22Rv1 (cell line): ENCODE measurements at regions not wholly inside any gene's neighbourhood (a gene's known extent, or its start where the extent isn't known, plus 50 kb on each side); places are given as distances from the start of the nearest gene placed in this dataset.

Experiments
- H3K27ac ChIP-seq: fragments of 450-650 bp; 2 replicates; pipeline ENCODE4 v1.5.1; 2017
- CTCF ChIP-seq: fragments of 450-650 bp; IDR thresholded peaks from 2 replicates; pipeline ENCODE4 v1.5.1; 2017; ENCODE audit warnings: mild to moderate bottlenecking
- ZFX ChIP-seq: fragments of 450-650 bp; IDR thresholded peaks from 2 replicates; pipeline ENCODE4 v1.6.1; 2017; ENCODE audit warnings: antibody characterized with exemption, borderline replicate concordance

DNA sequence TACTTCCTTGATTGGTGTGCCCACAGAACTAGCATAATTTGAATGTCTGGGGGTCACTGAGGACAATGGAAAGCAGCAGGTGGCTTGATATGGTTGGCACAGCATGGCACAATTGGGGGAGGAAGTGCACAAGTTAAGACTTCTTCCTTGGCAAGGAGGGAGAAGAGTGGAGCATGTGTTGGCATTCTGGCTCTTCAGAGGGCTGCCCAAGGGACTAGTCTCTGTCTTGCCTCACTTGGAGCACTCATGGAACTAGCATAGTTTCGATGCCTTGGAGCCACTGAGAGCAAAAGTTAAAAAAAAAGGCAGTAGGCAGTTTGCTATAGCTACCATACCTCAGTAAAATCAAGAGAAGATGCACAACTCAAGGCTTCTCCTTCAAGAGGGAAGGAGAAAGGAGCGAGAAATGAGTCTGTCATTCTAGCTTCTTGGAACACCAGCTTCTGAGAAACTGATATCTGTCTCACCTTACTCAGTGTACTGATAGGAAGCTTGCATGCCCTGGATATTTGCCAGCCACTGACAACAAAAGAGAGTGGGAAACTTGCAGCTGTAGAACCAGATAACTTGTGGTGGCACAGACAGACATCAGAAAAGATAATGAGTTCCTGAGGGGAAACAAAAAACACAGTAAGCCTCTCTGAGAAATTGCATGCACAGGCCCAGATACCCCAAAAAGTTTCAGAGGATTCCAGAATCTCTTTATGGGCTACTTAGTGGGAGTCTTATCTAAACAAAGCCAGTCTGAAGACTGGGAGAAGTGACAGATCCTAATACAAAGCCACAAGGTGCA is 207.5 kb upstream of the SAMSN1 start:
- H3K27ac ChIP-seq, result no peak overlapping the region
- TF ChIP-seq CTCF (no peak), ZFX (no peak)

GRCh38 chr21:14753069-14753465 is 207.0 kb upstream of the SAMSN1 start:
- H3K27ac ChIP-seq, result no peak overlapping the region
- TF ChIP-seq CTCF, result no peak
- TF ChIP-seq ZFX, result no peak

- TF ChIP-seq CTCF, result no peak
- TF ChIP-seq ZFX, result no peak
- H3K27ac ChIP-seq, result no peak overlapping the region
Measured at GRCh38 chr21:14752345-14752909, 206.3 kb upstream of the SAMSN1 start.

DNA sequence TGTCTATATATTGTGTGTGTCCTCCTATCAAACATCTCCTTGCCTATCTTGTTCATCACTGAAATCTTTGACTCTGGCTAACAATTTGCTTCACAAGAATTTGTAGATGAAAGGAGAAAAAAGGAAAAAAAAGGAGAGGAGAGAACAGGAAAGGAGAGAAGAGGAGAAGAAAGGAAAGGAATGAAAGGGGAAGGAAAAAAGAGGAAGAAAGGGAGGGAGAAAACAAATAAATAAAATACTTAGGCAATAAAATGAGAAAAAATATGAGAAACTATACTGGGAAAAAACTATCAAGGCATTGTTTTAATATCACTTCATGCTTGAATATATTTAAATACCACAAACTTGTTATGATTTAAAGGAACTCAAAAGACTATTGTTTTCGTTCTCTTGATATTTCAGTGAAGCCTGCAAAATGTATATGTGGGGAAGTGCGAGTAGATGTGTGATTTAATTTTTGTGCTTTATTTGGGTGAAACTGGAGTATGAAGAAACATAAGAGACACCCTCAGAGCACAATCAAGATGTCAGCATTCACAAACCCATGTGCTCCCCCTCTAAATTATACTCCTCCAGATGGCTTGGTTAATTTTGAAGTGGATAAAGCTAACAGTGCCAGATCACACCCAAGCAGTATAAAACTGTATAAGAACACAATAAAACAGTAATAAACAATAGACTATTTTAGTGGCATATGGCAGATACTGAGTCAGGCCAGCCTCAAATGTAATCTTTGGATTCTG is 205.7 kb upstream of the SAMSN1 start:
- TF ChIP-seq ZFX, result no peak
- no peak for TF ChIP-seq CTCF
- no peak overlapping the region for H3K27ac ChIP-seq

GRCh38 chr21:14751011-14751410 is 204.9 kb upstream of the SAMSN1 start:
- no peak overlapping the region for H3K27ac ChIP-seq
- TF ChIP-seq ZFX (no peak), CTCF (no peak)

- no peak overlapping the region for H3K27ac ChIP-seq
- TF ChIP-seq CTCF (no peak), ZFX (no peak)
Measured at GRCh38 chr21:14750041-14750440, 203.9 kb upstream of the SAMSN1 start.

DNA sequence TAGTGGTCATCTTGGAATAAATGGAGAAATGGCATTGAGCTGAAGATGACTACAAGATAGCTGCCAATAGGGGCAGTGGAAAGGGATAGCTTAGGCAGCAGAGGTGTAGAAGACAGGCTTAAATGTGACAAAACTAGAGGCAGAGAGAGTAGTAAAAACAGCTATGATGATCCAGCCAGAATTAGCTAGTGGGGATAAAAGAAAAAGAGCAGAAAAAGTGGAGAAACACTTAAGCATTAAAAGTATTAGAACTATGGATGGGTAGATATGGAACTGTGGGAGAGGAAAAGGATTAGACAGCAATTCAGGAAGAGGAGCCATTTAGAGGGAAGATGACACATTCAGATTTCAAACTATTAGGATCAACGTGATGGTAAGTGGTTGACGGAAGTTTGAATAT is 202.5 kb upstream of the SAMSN1 start:
- H3K27ac ChIP-seq, result no peak overlapping the region
- TF ChIP-seq ZFX (no peak), CTCF (no peak)
